Bone marrow (tissue), 2 donors: ENCODE measurements at regions not wholly inside any gene's neighbourhood (a gene's known extent, or its start where the extent isn't known, plus 50 kb on each side); places are given as distances from the start of the nearest gene placed in this dataset.

ENCODE experiments used
- DNase-seq, 2 donors: peaks; one replicate each; lab custom pipeline; 2025; lab: John Stamatoyannopoulos, UW

GRCh38 chr2:8395718-8396117, 286.1 kb upstream of the ID2 start:
- no peak for DNase-seq

GRCh38 chr2:8398040-8398668, 283.7 kb upstream of the ID2 start:
- no peak for DNase-seq

GRCh38 chr2:8399731-8400130, 282.1 kb upstream of the ID2 start:
- no peak for DNase-seq

- DNase-seq = no peak
Observed at GRCh38 chr2:8400196-8400595, 281.7 kb upstream of the ID2 start.

- no peak for DNase-seq
Observed at GRCh38 chr2:8402222-8402621, 279.6 kb upstream of the ID2 start.

GRCh38 chr2:8403876-8404275, 278.0 kb upstream of the ID2 start:
- no peak for DNase-seq

- DNase-seq = no peak
Observed at GRCh38 chr2:8405334-8405733, 276.5 kb upstream of the ID2 start.

GRCh38 chr2:8406271-8406670, 275.6 kb upstream of the ID2 start:
- DNase-seq = no peak

- DNase-seq = no peak
Observed at GRCh38 chr2:8407332-8407731, 274.5 kb upstream of the ID2 start.

GRCh38 chr2:8408560-8409460, 273.0 kb upstream of the ID2 start:
- no peak for DNase-seq

- DNase-seq = no peak
Observed at GRCh38 chr2:8409461-8410260, 272.2 kb upstream of the ID2 start.

- DNase-seq = no peak
Observed at GRCh38 chr2:8412082-8412481, 269.8 kb upstream of the ID2 start.

- DNase-seq = no peak
Observed at GRCh38 chr2:8412586-8412985, 269.3 kb upstream of the ID2 start.

GRCh38 chr2:8413589-8414135, 268.2 kb upstream of the ID2 start:
- no peak for DNase-seq

- DNase-seq = no peak
Observed at GRCh38 chr2:8414946-8415879, 266.6 kb upstream of the ID2 start.

- no peak for DNase-seq
Observed at GRCh38 chr2:8416001-8416571, 265.8 kb upstream of the ID2 start.

- DNase-seq = no peak
Observed at GRCh38 chr2:8416849-8417832, 264.7 kb upstream of the ID2 start.

- no peak for DNase-seq
Observed at GRCh38 chr2:8418721-8419120, 263.1 kb upstream of the ID2 start.

- peak in 1 of 2 donors; percentile 62 for DNase-seq
Observed at GRCh38 chr2:8421658-8422449, 260.0 kb upstream of the ID2 start.
